ENCODE measurements at regions not wholly inside any gene's neighbourhood (a gene's known extent, or its start where the extent isn't known, plus 50 kb on each side); places are given as distances from the start of the nearest gene placed in this dataset.
"Not testable (repeated sequence)": the region's sequence is repeated elsewhere in the genome, so short reads cannot be mapped to it uniquely, and the experiment has no call there.

DNA sequence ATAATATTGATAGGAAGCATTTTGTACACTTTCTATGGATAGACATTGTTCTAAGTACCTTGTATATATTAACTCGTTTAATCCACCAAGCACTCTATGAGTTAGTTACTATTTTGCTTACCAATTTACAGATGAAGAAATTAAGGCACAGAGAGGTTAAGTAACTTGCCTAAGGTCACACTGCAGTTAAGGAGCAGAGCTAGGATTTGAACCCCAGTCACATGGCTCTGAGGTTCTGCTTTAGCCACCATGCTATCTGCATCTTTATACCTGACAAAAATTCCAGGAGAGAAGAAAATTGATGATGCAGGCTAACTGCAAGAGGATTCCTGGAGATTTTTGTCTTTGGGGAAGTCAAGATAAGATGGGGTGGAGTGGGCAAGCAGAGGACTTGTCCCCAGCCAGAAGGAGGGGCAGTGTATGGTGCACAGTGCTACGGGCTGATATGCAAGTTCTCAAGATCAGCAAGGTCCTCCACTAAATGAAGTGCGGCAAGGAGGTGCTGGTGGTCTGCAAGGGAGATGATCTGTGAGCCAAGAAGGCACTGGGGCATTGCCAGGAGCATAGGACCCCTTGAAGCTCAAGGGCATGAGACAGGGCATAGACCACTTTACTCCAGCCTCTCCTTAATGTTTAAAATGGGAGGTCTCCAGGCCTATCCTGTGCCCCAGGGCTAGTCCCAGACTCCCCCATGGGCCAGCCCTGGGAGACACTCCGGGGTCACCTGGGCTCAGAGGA, 430.6 kb downstream of the RPS24 start:
- no peak for DNase-seq

- DNase-seq = no peak
These were observed 431.2 kb downstream of the RPS24 start for GRCh38 chr10:78464856-78465267.

DNA sequence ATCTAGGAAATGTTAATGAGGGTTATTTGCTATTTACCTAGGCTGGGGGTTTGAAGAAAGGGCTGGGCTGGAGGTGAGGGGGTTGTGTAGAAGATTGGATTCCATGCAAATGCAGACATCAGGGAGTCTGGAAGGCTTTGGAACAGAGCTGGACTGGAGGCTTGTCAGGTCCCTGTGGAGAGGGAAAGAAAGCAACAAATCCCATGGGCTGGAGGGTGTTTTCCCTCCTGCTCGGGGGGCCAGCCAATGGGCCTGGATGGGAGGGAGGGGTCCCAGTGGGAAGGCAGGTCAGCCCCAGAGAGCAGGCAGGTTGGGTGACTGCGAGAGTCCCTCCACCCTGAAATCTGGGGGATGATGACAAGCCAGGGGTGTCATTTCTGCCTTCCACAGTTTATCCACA, 431.8 kb downstream of the RPS24 start:
- no peak for DNase-seq

DNA sequence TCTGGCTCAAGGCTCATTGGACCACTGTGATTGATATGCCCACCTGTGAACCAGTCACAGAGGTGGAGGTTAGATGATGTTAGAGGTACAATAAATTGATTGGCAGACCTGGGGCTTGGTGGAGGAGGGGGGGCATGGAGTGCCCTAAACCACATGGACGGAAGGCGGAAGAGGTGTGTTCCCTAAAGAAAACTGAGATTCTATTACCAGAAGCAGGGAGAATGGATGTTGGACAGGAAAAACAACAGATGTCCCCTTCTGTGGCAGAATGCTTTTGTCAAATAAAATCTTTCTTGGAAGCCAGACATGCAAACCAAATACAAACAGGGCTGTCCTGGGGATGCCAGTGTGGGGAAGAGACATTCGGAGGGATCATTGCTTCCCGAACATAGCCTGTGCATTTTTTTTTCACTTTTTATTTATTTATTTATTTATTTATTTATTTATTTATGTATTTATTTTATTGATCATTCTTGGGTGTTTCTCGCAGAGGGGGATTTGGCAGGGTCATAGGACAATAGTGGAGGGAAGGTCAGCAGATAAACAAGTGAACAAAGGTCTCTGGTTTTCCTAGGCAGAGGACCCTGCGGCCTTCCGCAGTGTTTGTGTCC, 433.9 kb downstream of the RPS24 start:
- DNase-seq = no peak

GRCh38 chr10:78468731-78469130, 435.1 kb downstream of the RPS24 start:
- not testable (repeated sequence) for DNase-seq

DNA sequence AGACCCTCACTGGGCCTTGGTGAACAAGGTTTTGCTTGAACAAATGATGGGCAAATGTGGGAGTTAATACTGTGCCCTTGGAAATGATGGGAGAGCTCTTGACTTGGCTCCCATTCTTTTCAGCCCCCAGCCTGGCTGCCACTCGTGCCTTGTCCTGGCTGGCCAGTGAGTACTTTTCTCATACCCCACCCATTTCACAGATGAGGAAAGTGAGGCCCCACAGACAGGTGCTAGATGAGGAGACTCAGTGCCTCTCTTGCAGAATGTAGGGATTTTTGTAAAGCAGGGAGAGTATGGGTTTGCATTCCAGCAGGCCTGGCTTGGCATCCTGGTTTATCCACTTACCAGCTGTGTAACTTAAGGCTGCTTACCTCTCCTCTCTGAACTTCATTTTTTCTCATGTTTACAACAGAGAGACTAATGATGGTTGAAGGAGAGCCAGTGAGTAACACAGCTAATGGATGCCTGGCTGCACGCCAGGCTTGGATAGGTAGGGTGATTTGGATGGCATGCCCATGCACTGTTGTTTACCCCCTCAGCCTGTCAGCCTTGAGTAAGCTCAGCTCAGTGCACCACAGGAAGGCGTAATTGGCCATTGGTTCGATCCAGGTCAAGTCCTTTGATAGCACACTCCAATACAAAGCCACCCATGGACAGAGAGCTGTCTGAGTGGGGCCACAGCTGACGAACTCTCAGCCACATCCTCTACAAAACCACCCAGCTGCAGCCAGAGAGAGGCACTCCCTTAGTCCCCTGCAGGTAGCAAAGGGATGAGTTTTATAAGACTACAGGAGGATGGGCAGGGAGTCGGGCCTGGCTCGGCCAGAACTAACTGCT, 436.8 kb downstream of the RPS24 start:
- DNase-seq = no peak

GRCh38 chr10:78471326-78471722, 437.7 kb downstream of the RPS24 start:
- DNase-seq = no peak

GRCh38 chr10:78471723-78472550, 438.3 kb downstream of the RPS24 start:
- no peak for DNase-seq

DNA sequence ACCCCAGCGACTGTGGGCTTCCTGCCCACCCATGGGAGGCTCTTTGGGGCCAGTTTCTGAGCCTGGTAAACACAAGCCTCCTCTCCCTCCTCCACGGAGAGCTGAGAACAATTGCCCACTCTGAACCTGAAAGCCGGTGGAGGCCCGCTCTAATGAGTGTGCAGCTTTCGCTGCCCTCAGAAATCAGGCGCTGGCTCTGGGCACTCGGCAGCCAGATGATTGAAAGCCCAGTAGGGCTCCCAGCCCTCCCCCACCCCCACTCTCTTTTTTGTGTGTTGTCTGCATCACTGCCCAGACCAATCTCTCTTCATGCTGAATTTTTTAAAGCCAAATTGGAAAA, 438.9 kb downstream of the RPS24 start:
- DNase-seq = no peak

- DNase-seq = no peak
These were observed 439.3 kb downstream of the RPS24 start for GRCh38 chr10:78473006-78473405.

- no peak for DNase-seq
These were observed 441.1 kb downstream of the RPS24 start for GRCh38 chr10:78474743-78475142.

DNA sequence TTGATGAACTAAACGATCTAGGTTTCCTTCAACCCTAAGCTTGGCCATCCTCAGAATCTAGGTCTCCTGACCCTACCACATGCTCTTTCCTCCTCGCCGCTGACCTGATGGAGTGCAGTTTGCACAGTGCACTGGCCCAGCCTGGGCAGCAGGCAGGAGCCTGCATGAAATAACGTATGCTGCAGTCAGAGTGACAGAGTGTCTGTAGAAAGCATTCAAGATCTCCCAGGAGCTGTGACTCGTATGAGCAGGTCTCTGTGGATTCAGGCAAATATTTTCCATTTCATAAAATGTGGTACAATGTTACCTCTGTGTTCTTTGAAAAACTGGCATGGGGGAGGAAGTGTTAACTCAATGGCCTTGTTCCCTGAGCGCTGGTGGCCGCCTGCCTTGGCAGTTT, 441.8 kb downstream of the RPS24 start:
- no peak for DNase-seq

GRCh38 chr10:78476156-78476555, 442.5 kb downstream of the RPS24 start:
- no peak for DNase-seq

- DNase-seq = no peak
These were observed 443.2 kb downstream of the RPS24 start for GRCh38 chr10:78476844-78477243.

DNA sequence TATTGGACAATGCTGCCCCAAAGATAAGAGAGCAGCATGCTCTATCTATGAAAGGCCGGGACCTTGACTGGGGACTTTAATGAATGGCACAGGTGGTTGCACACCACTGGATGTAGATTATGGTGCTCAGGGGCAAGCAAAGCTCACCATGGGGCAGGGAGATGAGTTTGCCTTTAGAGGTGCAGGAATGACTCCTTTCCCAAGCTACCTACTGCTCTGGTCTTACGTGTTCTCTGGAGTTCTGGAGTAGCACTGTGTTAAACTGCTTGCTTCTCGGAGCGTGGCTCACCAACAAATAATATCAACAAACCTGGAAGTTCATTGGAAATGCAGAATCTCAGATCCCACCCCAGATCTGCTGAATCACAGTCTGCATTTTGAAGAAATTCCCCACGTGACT, 445.3 kb downstream of the RPS24 start:
- DNase-seq = no peak

DNA sequence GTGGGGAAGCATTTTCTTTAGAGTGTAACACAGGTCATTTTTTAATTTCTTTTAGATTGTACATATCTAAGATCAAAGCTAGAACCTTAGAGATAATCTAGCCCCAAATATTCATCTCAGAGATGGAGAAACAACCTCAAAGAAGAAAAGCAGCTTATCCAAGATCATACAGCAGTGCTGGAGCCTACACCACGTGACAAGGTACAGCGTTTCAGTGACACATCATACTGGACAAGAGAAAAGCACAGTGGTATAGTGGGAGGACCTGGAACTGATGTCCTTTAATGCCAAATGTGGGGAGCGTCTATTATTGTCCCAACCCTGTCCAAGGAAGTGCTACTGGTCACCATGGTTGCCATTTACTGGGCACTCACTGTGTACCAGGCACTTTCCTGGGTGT, 445.8 kb downstream of the RPS24 start:
- no peak for DNase-seq

- no peak for DNase-seq
These were observed 448.2 kb downstream of the RPS24 start for GRCh38 chr10:78481842-78482241.

DNA sequence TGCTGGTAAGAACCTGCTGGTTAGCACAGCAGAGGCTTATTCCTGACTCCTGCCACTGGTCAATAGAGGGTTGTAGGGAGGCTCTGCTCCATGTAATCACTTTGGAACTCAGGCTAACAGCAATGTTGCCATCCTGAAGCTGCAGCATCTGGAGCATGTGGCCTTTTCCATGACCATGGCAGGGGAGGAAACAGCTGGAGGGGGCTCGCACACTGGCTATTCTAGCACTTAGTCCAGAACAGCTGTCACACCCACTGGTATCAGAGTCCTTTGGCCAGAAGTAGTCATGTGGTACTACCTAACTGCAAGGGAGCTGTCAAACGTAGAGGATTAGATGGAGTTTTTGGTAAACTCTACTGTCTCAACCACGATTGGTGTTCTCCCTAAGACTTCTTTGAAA, 450.0 kb downstream of the RPS24 start:
- DNase-seq = no peak

DNA sequence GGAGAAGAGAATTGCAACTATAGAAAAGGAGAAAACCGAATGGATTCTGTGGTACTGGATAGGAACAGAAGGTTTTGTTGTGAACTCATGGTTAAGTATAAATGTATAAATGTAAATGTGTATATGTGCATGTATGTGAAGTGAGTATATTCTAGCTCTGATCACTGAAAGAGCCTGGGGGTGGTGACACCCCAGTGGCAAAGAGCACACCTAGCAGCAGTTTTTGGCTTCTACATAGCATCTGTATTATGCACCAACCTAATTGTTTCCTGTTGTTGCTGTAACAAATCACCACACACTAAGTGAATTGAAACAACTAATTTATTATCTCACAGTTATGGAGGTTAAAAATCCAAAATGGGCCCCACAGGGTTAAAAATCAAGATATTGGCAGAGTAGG, 455.4 kb downstream of the RPS24 start:
- no peak for DNase-seq

- DNase-seq = peak; percentile 96
These were observed 458.1 kb downstream of the RPS24 start for GRCh38 chr10:78491812-78492211.

GRCh38 chr10:78492424-78492823, 458.8 kb downstream of the RPS24 start:
- DNase-seq = peak in 1 of 2 experiments; percentile 54

DNA sequence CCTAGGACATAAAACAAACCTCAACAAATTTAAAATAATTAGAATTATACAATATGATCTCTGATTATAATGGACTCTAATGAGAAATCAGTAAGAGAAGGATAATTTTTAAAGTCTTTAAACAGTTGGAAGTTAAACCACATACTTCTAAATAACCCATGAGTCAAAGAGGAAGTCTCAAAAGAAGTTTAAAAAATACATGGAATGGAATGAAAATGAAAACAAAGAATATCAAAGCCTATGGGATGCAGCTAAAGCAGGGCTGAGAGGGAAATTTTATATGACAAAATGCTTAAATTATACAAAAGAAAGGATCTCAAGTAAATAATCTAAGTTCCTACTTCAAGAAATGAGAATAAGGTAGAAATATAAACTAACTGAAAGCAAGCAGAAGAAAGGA, 460.5 kb downstream of the RPS24 start:
- peak; percentile 20 to 24 for DNase-seq

Measured in Kasumi-1 (cell line).